Chondrocyte (in vitro differentiated cells): ENCODE measurements at regions not wholly inside any gene's neighbourhood (a gene's known extent, or its start where the extent isn't known, plus 50 kb on each side); places are given as distances from the start of the nearest gene placed in this dataset.

Experiments
- DNase-seq: peaks from one replicate; pipeline ENCODE4 v3.0.0; 2021; ENCODE audit warnings: mixed read lengths, low spot score
- H3K27ac Mint-ChIP-seq: one replicate; pipeline ENCODE4 v1.8.0; 2021; ENCODE audit warnings: mild to moderate bottlenecking, moderate library complexity, mixed read lengths; ENCODE audit not compliant: unreplicated experiment
- H3K27me3 Mint-ChIP-seq: 2 replicates; pipeline ENCODE4 v1.8.0; 2021; ENCODE audit warnings: low read depth, mixed read lengths
- H3K36me3 Mint-ChIP-seq: 2 replicates; pipeline ENCODE4 v1.8.0; 2021; ENCODE audit warnings: low read depth, mixed read lengths
- H3K4me1 Mint-ChIP-seq: 2 replicates; pipeline ENCODE4 v1.8.0; 2021; ENCODE audit warnings: low read depth, mild to moderate bottlenecking, mixed read lengths
- H3K4me3 Mint-ChIP-seq: one replicate; pipeline ENCODE4 v1.8.0; 2021; ENCODE audit warnings: mild to moderate bottlenecking, moderate library complexity, mixed read lengths; ENCODE audit not compliant: unreplicated experiment
- H3K9me3 Mint-ChIP-seq: 2 replicates; pipeline ENCODE4 v1.8.0; 2021; ENCODE audit warnings: low read depth, mixed read lengths
- TF ChIP-seq, protein P1 (sequence below): fragments of 200-600 bp; sonication (generic); IDR thresholded peaks from 2 replicates; pipeline ENCODE4 v1.5.0; 2021; ENCODE audit warnings: antibody characterized with exemption, mild to moderate bottlenecking, moderate library complexity

DNA sequence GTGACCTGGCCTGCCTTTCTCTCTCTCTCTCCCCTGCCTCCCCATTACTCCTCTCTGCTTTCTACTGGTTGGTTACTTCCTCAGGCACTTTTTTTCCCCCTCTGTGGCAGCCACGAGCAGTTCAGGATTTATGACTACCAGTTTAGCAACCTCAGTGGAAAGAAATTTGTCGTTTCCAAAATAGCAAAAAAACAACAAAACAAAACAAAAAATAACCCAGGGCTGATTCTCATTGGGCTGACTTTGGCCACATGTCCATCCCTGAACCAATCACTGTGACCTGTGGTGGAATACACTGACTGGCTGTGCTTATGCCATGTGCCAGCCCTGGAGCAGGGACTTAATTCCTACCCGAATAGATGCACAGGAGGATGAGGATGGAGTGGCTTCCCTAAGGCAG lies 137.4 kb downstream of the TFAP2C start:
- Mint-ChIP-seq H3K4me3 (no peak overlapping the region), H3K27ac (no peak overlapping the region), H3K9me3 (peaks cover 5% of the 10 kb centered on the region), H3K4me1 (peaks cover 15% of the 10 kb centered on the region), H3K27me3 (no peaks in the 10 kb centered on the region), H3K36me3 (peaks cover 2% of the 10 kb centered on the region)
- TF ChIP-seq, protein P1, sequence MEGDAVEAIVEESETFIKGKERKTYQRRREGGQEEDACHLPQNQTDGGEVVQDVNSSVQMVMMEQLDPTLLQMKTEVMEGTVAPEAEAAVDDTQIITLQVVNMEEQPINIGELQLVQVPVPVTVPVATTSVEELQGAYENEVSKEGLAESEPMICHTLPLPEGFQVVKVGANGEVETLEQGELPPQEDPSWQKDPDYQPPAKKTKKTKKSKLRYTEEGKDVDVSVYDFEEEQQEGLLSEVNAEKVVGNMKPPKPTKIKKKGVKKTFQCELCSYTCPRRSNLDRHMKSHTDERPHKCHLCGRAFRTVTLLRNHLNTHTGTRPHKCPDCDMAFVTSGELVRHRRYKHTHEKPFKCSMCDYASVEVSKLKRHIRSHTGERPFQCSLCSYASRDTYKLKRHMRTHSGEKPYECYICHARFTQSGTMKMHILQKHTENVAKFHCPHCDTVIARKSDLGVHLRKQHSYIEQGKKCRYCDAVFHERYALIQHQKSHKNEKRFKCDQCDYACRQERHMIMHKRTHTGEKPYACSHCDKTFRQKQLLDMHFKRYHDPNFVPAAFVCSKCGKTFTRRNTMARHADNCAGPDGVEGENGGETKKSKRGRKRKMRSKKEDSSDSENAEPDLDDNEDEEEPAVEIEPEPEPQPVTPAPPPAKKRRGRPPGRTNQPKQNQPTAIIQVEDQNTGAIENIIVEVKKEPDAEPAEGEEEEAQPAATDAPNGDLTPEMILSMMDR, result no peak
- DNase-seq, result no peak

DNA sequence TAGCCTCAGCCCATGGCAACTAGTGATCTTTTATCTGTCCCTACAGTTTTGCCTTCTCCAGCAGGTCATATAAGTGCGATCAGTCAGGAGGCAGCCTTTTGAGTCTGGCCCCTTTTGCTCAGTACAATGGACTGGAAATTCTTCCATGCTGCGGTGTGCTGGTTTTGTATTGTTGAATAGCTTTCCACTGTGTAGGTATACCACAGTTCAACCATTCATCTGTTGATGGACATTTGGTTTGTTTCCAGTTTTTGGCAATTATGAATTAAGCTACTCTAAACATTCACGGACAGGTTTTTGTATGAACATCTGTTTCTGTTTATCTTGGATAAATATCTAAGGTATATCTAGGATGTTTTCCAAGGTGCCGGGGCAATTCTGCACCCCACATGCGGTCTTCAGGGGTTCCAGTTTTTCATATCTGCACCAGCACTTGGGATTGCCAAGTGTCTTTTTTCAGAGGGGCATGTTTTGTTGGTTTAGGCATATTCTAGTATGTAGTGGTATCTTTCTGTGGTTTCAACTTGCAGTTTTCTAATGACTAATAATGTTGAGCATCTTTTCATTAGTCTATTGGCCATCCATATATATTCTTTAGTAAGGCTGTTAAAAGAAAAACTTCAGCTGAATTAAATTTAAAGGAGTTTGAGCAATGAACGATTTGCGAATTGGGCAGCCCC lies 141.0 kb downstream of the TFAP2C start:
- Mint-ChIP-seq H3K9me3 (peaks cover 5% of the 10 kb centered on the region), H3K36me3 (peaks cover 2% of the 10 kb centered on the region), H3K4me1 (peaks cover 20% of the 10 kb centered on the region), H3K4me3 (no peak overlapping the region), H3K27me3 (no peaks in the 10 kb centered on the region), H3K27ac (no peak overlapping the region)
- TF ChIP-seq, protein P1, result no peak
- DNase-seq, result no peak

DNA sequence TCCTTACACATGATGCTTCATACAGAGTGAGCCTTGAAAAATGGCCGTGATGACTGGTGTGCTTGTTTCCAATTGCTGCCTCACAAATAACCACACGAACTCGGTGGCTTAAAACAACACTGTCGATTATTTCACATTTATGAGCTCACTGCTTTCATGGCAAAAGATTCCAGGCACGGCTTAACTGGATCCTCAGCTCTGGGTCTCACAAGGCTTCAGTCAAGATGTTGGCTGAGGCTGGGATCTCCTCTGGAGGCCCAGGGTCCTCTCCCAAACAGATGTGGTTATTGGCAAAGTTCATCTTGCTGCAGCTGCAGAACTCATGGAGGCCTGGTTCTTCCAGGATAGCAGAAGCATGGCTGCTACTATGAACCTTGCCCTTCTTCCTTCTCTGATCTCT lies 144.6 kb downstream of the TFAP2C start:
- H3K4me1 Mint-ChIP-seq, result peaks cover 22% of the 10 kb centered on the region
- H3K27ac Mint-ChIP-seq, result no peak overlapping the region
- no peak for DNase-seq
- TF ChIP-seq, protein P1, result no peak
- H3K27me3 Mint-ChIP-seq, result no peaks in the 10 kb centered on the region
- no peak overlapping the region for H3K4me3 Mint-ChIP-seq
- no peaks in the 10 kb centered on the region for H3K9me3 Mint-ChIP-seq
- no peaks in the 10 kb centered on the region for H3K36me3 Mint-ChIP-seq

DNA sequence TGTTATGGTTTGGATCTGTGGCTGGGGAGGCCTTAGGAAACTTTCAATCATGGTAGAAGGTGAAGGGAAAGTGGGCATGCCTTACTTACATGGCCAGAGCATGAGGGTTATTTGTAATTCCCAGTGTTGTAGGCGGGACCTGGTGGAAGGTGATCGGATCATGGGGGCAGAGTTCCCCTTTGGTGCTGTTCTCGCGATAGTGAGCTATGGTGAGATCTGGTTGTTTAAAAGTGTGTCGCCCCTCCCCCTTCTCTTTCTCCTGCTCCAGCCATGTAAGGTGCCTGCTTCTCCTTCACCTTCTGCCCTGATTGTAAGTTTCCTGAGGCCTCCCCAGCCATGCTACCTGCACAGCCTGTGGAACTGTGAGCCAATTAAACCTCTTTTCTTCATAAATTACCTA lies 145.8 kb downstream of the TFAP2C start:
- peaks cover 26% of the 10 kb centered on the region for H3K4me1 Mint-ChIP-seq
- H3K27me3 Mint-ChIP-seq, result no peaks in the 10 kb centered on the region
- H3K36me3 Mint-ChIP-seq, result no peaks in the 10 kb centered on the region
- TF ChIP-seq, protein P1, result no peak
- no peak for DNase-seq
- H3K27ac Mint-ChIP-seq, result no peak overlapping the region
- no peaks in the 10 kb centered on the region for H3K9me3 Mint-ChIP-seq
- no peak overlapping the region for H3K4me3 Mint-ChIP-seq

DNA sequence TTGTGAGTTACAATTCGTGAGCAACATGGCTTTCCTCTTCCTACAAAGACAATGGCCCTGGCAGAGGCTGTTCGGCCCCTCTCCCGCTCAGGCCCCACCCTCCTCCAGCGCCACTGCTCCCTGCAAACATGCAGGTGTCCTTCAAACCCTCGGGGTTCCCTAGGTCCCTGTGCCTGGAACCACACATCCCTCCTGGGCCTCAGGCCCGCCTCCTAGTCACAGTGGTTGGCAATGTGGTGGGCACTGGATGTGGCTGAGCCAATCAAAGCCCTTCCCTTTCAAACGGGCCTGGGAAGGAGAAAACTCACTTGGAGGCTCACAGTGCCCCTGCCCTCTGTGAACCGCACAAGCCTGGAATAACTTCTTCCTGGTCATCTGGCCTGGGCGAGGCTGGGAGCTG lies 147.2 kb downstream of the TFAP2C start:
- H3K36me3 Mint-ChIP-seq, result no peaks in the 10 kb centered on the region
- H3K27me3 Mint-ChIP-seq, result no peaks in the 10 kb centered on the region
- H3K4me1 Mint-ChIP-seq, result peaks cover 32% of the 10 kb centered on the region
- TF ChIP-seq, protein P1, result no peak
- no peak overlapping the region for H3K27ac Mint-ChIP-seq
- no peak for DNase-seq
- H3K9me3 Mint-ChIP-seq, result no peaks in the 10 kb centered on the region
- no peak overlapping the region for H3K4me3 Mint-ChIP-seq
